GM10266 (cell line): ENCODE measurements at regions not wholly inside any gene's neighbourhood (a gene's known extent, or its start where the extent isn't known, plus 50 kb on each side); places are given as distances from the start of the nearest gene placed in this dataset.

ENCODE experiments used
- DNase-seq: peaks from one replicate; pipeline ENCODE4 v3.0.0; 2012; ENCODE audit errors: extremely low spot score
- TF ChIP-seq, protein P1 (sequence below): IDR thresholded peaks from 2 replicates; pipeline ENCODE4 v1.5.1; 2012; ENCODE audit warnings: mild to moderate bottlenecking, low read depth; ENCODE audit not compliant: control insufficient read depth, insufficient read depth; ENCODE audit errors: missing control alignments

DNA sequence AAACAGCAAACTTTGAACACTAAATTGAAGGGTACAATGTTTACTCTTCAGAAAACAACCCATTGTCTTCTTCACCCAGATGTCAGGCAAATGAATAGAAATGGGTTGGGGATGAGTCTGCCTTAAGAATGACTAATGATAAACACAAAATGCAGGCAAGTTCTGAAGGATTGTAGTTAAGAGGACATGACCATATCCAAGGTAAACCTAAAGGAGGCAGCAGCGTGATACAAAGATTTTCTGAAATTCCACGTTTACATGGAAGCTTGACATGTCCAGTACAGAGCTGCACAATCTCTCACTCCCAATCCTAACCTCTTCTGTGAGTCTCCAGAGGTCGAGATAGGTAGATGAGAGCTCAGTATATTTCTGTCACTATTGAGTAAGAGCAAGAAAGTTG is 1263.2 kb upstream of the CDH6 start:
- TF ChIP-seq, protein P1, sequence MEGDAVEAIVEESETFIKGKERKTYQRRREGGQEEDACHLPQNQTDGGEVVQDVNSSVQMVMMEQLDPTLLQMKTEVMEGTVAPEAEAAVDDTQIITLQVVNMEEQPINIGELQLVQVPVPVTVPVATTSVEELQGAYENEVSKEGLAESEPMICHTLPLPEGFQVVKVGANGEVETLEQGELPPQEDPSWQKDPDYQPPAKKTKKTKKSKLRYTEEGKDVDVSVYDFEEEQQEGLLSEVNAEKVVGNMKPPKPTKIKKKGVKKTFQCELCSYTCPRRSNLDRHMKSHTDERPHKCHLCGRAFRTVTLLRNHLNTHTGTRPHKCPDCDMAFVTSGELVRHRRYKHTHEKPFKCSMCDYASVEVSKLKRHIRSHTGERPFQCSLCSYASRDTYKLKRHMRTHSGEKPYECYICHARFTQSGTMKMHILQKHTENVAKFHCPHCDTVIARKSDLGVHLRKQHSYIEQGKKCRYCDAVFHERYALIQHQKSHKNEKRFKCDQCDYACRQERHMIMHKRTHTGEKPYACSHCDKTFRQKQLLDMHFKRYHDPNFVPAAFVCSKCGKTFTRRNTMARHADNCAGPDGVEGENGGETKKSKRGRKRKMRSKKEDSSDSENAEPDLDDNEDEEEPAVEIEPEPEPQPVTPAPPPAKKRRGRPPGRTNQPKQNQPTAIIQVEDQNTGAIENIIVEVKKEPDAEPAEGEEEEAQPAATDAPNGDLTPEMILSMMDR = no peak
- no peak for DNase-seq

DNA sequence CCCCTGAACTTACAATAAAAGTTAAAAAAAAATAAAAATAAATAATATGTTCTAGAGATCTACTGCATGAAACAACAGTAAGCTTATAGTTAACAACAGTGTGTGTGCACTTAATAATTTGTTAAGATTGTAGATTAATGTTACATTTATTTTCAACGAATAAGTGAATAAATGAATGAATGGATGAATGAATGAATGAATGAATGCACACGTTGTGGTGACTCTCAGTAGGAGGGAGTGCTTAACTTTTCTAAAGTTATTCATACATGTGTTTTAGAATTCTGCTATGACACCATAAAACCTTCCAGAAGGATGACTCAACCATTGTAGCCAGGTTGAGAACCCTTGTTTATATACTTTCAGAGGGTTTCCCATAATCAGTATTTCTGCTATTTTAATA is 1269.4 kb upstream of the CDH6 start:
- TF ChIP-seq, protein P1 = no peak

DNA sequence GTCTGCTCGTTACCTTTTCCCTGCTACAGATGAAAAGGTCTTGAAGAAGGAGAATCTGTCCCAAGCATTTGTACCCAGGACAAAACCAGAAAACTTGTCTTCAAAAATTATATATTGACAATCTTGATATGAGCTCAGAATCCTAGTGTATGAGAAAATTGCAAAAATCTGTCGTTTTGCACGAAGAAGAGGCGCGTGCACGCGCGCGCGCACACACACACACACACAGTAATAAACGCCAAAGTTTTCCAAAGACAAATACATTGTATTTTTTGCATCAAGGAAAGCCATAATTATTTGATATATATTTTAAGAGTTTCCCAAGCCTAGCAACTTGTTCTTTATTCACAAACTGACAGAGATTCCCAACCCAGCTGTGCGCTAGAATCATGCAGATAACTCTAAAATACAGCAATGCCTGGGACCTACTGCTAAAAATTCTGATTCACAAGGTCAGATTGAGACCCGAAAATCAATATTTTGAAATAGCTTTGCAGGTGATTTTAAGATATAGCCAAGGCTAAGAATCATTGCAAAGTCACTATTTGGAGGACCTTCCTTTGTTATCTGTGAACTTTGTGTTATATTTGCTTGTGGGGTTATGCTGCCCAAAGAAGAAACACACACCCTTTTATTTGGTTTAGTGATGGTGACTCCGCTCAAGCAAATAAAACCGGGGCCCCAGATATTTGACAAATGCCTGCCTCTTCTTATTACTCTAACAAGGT is 1287.7 kb upstream of the CDH6 start:
- TF ChIP-seq, protein P1 = no peak
- DNase-seq = no peak

More for the DNA sequence above, 1269.4 kb upstream of the CDH6 start:
- no peak for DNase-seq

DNA sequence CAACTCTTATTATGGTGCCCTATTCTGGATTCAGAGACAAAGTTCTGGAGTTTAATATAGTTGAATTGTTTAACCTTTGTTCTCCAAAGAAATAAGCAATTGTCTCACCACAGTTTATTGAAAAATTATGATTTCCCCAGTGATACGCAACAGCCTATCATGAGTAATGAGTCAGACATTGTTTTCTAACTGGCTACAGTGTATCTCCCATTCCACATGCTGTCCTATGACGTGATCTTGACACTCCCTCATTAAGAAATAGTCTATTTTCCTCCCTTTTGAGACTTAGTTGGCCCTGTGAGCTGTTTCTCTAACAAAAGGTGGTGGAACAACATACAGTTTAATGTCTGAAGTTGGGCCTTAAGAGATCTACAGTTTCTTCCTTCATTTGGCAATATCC is 1290.6 kb upstream of the CDH6 start:
- TF ChIP-seq, protein P1 = no peak
- no peak for DNase-seq

DNA sequence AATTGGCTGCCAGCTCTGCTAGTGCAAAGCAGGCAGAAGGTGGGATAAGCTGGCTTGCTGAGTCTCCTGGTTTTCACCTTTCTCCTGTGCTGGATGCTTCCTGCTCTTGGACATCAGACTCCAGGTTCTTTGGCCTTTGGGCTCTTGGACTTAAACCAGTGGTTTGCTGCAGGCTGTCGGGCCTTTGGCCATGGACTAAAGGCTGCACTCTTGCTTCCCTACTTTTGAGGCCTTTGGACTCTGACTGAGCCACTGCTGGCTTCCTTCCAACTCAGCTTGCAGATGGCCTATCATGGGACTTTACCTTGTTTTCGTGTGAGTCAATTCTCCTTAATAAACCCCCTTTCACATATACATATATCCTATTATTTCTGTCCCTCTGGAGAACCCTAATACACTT is 1293.9 kb upstream of the CDH6 start:
- TF ChIP-seq, protein P1 = no peak
- DNase-seq = no peak

DNA sequence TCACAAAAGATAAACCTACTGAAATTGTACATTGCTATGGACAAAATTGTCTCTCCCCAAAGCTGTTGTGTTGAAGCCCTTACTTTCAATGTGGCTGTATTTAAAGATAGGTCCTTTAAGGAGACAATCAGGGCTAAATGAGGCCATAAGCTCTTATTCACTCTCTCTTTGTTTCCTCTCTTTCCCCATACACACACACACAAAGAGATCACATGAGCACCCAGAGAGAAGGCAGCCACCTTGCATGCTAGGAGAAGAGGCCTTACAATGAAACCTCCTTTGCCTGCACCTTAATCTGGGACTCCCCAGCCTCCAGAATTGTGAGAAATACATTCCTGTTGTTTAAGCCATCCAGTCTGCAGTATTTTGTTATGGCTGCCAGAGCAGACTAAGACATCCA is 1295.6 kb upstream of the CDH6 start:
- TF ChIP-seq, protein P1 = no peak

DNA sequence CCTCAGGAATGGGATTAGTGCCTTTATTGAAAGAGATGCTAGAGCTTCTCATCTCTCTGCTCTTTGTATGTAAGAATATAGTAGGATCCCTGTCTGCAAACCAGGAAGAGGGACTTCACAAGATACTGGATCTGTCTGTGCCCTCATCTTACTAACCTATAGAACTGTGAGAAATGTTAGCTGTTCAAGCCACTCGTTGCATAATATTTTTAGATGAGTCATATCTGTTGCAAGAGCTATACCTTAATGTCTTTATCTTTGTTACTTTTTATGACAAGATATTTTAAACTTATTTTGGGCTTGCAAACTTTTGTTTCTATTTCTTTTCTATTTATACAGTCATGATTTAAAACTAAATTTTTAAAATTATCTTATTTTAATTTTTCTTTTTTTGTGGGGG is 1296.8 kb upstream of the CDH6 start:
- TF ChIP-seq, protein P1 = no peak

More for the DNA sequence above, 1295.6 kb upstream of the CDH6 start:
- DNase-seq = no peak

More for the DNA sequence above, 1296.8 kb upstream of the CDH6 start:
- DNase-seq = no peak
